ENCODE measurements at regions not wholly inside any gene's neighbourhood (a gene's known extent, or its start where the extent isn't known, plus 50 kb on each side); places are given as distances from the start of the nearest gene placed in this dataset.

DNA sequence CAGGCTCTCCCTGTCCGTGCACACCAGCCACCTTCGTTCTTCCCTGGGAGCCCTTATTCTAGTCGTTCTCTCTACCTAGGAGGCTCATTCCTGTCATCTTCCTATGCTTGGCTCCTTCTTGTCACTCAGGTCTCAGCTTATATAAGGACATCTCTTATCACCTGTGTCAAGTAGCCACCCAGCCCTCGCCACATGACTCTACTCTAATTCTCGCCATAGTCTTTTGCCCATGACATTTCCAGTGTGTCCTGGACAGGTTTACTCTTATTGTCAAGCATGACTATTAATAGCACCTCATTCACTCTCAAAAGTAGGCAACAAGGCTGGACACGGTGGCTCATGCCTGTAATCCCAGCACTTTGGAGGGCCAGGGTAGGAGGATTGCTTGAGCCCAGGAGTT, 175.7 kb upstream of the NUDT4 start:
- CTCF ChIA-PET, result no interaction called here
- no peaks in the 10 kb centered on the region for H3K4me1 Mint-ChIP-seq (ENCODE audit: low read depth)

DNA sequence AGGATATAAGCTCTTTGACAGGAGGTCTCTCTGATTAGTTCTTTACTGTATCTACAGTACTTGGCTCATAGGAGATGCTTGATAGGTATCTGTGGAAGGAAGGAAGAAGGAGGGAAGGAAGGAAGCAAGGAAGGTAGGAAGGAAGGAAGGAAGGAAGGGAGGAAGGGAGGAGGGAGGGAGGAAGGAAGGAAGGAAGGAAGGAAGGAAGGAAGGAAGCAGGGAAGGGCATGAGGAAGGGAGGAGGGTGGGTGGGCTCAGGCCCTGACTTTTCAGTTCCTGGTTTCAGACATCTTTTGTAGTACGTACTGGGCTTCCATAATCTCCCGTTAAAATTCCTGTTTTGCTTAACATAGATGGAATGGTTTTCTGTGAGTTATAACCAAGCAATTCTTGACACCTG, 175.0 kb upstream of the NUDT4 start:
- ATAC-seq (no peak), DNase-seq (no peak)
- ChIA-PET CTCF (interaction anchor here (0.6 kb wide), 1 partner anchor 91 kb away, joined by 3 read pairs; no protein-coding TSS in a partner anchor), POLR2A (no interaction called here)
- Mint-ChIP-seq H3K27me3 (ENCODE audit: low read depth) (peaks cover 17% of the 10 kb centered on the region), H3K4me3 (no peak overlapping the region), H3K27ac (no peak overlapping the region), H3K9me3 (ENCODE audit: insufficient read depth) (no peaks in the 10 kb centered on the region), H3K36me3 (ENCODE audit: low read depth) (no peaks in the 10 kb centered on the region), H3K4me1 (ENCODE audit: low read depth) (no peaks in the 10 kb centered on the region)

More for the DNA sequence above, 175.7 kb upstream of the NUDT4 start:
- Mint-ChIP-seq H3K36me3 (ENCODE audit: low read depth) (no peaks in the 10 kb centered on the region), H3K4me3 (no peak overlapping the region), H3K27me3 (ENCODE audit: low read depth) (peaks cover 18% of the 10 kb centered on the region), H3K27ac (no peak overlapping the region), H3K9me3 (ENCODE audit: insufficient read depth) (no peaks in the 10 kb centered on the region)
- POLR2A ChIA-PET, result no interaction called here
- ATAC-seq, result no peak
- no peak for DNase-seq

DNA sequence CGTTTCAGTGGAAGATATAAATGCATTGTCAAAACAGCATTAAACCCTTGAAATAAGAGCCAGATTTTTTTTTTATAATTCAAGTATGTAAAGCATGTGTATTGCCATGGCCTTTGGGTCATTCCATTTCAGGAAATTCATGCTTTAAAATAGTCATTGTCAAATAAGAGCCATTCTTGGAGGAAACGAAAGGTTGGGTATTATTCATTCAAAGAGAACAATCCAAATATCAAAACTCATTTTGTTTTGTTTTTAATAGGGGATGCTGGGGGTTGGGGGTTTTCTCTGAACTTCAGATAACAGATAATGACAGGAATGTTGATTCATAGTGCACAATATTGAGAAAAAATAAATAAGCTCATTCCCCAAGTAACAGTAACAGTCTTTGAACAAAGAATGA, 174.4 kb upstream of the NUDT4 start:
- H3K4me1 Mint-ChIP-seq (ENCODE audit: low read depth), result no peaks in the 10 kb centered on the region
- H3K36me3 Mint-ChIP-seq (ENCODE audit: low read depth), result no peaks in the 10 kb centered on the region
- H3K27me3 Mint-ChIP-seq (ENCODE audit: low read depth), result peaks cover 13% of the 10 kb centered on the region
- ChIA-PET POLR2A (no interaction called here), CTCF (no interaction called here)
- H3K27ac Mint-ChIP-seq, result no peak overlapping the region
- no peaks in the 10 kb centered on the region for H3K9me3 Mint-ChIP-seq (ENCODE audit: insufficient read depth)
- H3K4me3 Mint-ChIP-seq, result no peak overlapping the region
- DNase-seq (no peak), ATAC-seq (no peak)

GRCh38 chr12:93204896-93205295, 172.8 kb upstream of the NUDT4 start:
- no peak overlapping the region for H3K4me3 Mint-ChIP-seq

DNA sequence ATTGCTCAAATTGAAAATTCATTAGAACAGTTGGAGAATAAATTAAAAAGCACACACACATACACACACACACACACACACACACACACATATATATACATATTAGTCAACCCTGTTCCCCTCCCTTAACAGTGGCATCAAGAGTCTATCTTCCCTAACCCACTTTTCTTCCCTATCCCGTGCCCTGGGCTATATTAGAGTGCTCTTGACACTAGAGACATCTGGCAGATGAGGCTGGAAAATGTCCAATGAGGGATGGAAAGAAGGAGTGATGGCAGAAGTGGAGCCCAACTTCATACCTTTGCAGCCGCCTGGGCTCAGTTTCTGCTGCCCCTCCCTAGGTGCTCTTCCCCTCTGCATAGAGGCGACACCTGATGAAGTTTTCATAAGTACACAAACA, 172.4 kb upstream of the NUDT4 start:
- no peak overlapping the region for H3K27ac Mint-ChIP-seq
- DNase-seq (no peak), ATAC-seq (no peak)
- no peaks in the 10 kb centered on the region for H3K9me3 Mint-ChIP-seq (ENCODE audit: insufficient read depth)
- POLR2A ChIA-PET, result no interaction called here
- CTCF ChIA-PET, result no interaction called here
- H3K4me3 Mint-ChIP-seq, result no peak overlapping the region
- peaks cover 12% of the 10 kb centered on the region for H3K27me3 Mint-ChIP-seq (ENCODE audit: low read depth)
- H3K36me3 Mint-ChIP-seq (ENCODE audit: low read depth), result no peaks in the 10 kb centered on the region
- H3K4me1 Mint-ChIP-seq (ENCODE audit: low read depth), result no peaks in the 10 kb centered on the region

More at GRCh38 chr12:93204896-93205295, 172.8 kb upstream of the NUDT4 start:
- Mint-ChIP-seq H3K27ac (no peak overlapping the region), H3K4me1 (ENCODE audit: low read depth) (no peaks in the 10 kb centered on the region), H3K9me3 (ENCODE audit: insufficient read depth) (no peaks in the 10 kb centered on the region), H3K27me3 (ENCODE audit: low read depth) (peaks cover 17% of the 10 kb centered on the region), H3K36me3 (ENCODE audit: low read depth) (no peaks in the 10 kb centered on the region)
- POLR2A ChIA-PET, result no interaction called here
- CTCF ChIA-PET, result no interaction called here
- ATAC-seq (no peak), DNase-seq (no peak)

DNA sequence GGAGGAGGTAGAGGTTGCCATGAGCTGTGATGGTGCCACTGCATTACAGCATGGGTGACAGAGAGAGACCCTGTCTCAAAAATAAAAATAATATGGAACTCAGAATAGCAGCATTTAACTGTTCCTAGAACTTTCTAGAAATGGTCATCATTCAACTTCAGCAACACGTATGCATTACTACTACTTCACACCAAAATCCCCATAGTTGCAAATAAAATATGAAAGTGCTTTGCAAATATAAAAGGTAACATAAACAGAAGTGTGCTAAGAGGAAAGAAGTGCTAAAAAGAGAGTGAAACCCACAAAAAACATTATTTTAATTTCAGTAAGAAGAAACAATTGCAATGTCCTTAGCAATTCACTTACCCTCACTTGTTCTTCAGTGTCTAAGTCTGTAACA, 169.7 kb upstream of the NUDT4 start:
- Mint-ChIP-seq H3K36me3 (ENCODE audit: low read depth) (no peaks in the 10 kb centered on the region), H3K27ac (no peak overlapping the region), H3K9me3 (ENCODE audit: insufficient read depth) (no peaks in the 10 kb centered on the region), H3K4me1 (ENCODE audit: low read depth) (no peaks in the 10 kb centered on the region), H3K27me3 (ENCODE audit: low read depth) (peaks cover 8% of the 10 kb centered on the region), H3K4me3 (no peak overlapping the region)
- ChIA-PET CTCF (no interaction called here), POLR2A (no interaction called here)
- DNase-seq (no peak), ATAC-seq (no peak)

- CTCF ChIA-PET, result interaction anchor here (1.1 kb wide), 1 partner anchor 166 kb away, joined by 3 read pairs; no protein-coding TSS in a partner anchor
- Mint-ChIP-seq H3K4me3 (no peak overlapping the region), H3K27me3 (ENCODE audit: low read depth) (peaks cover 7% of the 10 kb centered on the region), H3K9me3 (ENCODE audit: insufficient read depth) (no peaks in the 10 kb centered on the region), H3K4me1 (ENCODE audit: low read depth) (no peaks in the 10 kb centered on the region), H3K36me3 (ENCODE audit: low read depth) (no peaks in the 10 kb centered on the region), H3K27ac (no peak overlapping the region)
- POLR2A ChIA-PET, result no interaction called here
- ATAC-seq, result no peak
- no peak for DNase-seq
Measured at GRCh38 chr12:93214523-93215289, 163.0 kb upstream of the NUDT4 start.

- no peak overlapping the region for H3K27ac Mint-ChIP-seq
- H3K36me3 Mint-ChIP-seq (ENCODE audit: low read depth), result no peaks in the 10 kb centered on the region
- peaks cover 7% of the 10 kb centered on the region for H3K27me3 Mint-ChIP-seq (ENCODE audit: low read depth)
- POLR2A ChIA-PET, result no interaction called here
- CTCF ChIA-PET, result interaction anchor here (1.1 kb wide), 1 partner anchor 165 kb away, joined by 3 read pairs; no protein-coding TSS in a partner anchor
- no peak for DNase-seq
- H3K9me3 Mint-ChIP-seq (ENCODE audit: insufficient read depth), result no peaks in the 10 kb centered on the region
- ATAC-seq, result no peak
- H3K4me1 Mint-ChIP-seq (ENCODE audit: low read depth), result no peaks in the 10 kb centered on the region
- H3K4me3 Mint-ChIP-seq, result no peak overlapping the region
Measured at GRCh38 chr12:93215290-93215678, 162.4 kb upstream of the NUDT4 start.

DNA sequence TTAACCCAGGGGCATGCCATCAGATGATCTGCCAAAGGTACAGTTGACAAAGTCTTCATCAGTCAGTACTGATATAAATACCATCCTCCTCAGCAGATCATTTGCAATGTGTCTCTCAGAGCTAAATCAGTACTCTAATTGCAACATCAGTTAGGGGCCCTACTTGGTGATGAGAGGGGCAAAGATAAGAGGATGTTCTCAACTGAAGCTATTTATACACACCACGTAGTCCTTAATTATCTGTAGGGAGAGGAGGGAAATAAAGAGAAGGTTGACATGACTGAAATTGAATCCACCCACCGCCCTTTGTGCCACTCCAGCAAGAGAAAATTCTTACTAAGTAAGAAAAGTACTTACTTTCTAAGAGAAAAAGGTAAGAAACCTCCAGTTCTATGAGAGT, 157.8 kb upstream of the NUDT4 start:
- Mint-ChIP-seq H3K27me3 (ENCODE audit: low read depth) (no peaks in the 10 kb centered on the region), H3K27ac (no peak overlapping the region), H3K4me3 (no peak overlapping the region), H3K36me3 (ENCODE audit: low read depth) (no peaks in the 10 kb centered on the region), H3K4me1 (ENCODE audit: low read depth) (no peaks in the 10 kb centered on the region), H3K9me3 (ENCODE audit: insufficient read depth) (no peaks in the 10 kb centered on the region)
- ATAC-seq, result no peak
- CTCF ChIA-PET, result no interaction called here
- DNase-seq, result no peak
- POLR2A ChIA-PET, result no interaction called here

DNA sequence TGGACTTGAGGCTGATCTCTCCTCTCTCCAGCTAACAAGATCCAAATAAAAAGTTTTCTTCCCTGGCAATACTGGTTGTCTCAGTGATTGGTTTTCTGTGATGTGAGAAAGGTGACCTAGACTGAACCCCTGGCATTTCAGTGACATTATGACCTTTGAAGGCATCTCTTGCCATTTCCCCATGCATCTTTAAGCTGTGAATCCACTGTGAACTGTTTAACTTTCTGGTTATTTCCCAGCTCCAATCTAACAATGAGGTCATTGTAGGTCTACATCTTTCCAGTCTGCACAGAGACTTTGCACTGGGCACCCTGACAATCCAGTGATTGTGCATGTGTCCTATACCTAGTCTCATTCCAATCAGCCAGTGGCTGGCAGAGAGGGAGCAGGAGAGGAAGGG, 155.9 kb upstream of the NUDT4 start:
- H3K27ac Mint-ChIP-seq, result no peak overlapping the region

DNA sequence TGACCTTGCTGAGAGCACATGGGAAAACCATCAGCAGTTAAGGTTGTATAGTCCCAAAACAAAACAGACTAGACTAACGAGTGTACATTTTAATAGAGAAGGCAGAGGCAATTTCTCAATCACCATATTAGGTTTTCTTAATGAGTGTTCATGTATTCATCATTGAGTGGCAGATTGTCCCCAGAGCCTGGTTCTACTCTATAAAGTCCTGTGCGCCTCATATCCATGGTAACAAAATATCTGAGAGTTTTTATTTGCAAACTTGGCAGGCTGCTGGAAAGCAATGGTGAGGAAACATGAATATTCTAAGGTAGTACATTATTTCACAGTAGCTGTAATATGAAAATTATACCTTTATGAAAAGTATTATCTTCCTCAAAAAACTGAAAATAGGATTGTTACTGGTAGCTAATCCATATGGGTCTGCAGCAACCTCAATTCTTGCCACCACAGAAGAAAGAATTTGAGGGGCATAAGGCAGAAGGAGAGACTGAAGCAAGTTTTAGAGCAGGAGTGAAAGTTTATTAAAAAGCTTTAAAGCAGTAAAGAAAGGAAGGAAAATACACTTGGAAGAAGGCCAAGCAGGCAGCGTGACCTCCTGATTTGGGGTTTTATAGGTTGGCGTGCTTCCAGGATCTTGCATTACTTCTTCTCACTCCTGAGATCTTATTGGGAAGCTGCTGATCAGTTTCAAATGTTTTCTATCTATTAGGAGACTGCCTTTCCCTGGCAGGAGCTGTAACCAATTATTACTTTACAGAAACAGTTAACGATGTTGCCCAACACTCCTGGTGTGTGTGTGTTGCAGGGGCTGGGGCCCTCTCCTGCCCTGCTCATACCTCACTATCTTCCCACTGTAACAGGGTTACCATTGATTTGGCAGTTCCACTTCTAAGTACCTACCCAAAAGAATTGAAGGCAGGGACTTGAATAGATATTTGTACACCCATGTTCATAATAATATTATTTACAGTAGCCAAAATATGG, 154.0 kb upstream of the NUDT4 start:
- Mint-ChIP-seq H3K4me1 (ENCODE audit: low read depth) (no peaks in the 10 kb centered on the region), H3K9me3 (ENCODE audit: insufficient read depth) (no peaks in the 10 kb centered on the region), H3K27ac (no peak overlapping the region), H3K36me3 (ENCODE audit: low read depth) (no peaks in the 10 kb centered on the region), H3K27me3 (ENCODE audit: low read depth) (peaks cover 2% of the 10 kb centered on the region), H3K4me3 (no peak overlapping the region)
- no peak for DNase-seq
- no peak for ATAC-seq
- CTCF ChIA-PET, result interaction anchor here (0.6 kb wide), 1 partner anchor 392 kb away, joined by 3 read pairs; no protein-coding TSS in a partner anchor
- POLR2A ChIA-PET, result no interaction called here

More for the DNA sequence above, 155.9 kb upstream of the NUDT4 start:
- ATAC-seq (no peak), DNase-seq (no peak)
- no peaks in the 10 kb centered on the region for H3K9me3 Mint-ChIP-seq (ENCODE audit: insufficient read depth)
- H3K4me1 Mint-ChIP-seq (ENCODE audit: low read depth), result no peaks in the 10 kb centered on the region
- no peak overlapping the region for H3K4me3 Mint-ChIP-seq
- H3K27me3 Mint-ChIP-seq (ENCODE audit: low read depth), result no peaks in the 10 kb centered on the region
- H3K36me3 Mint-ChIP-seq (ENCODE audit: low read depth), result no peaks in the 10 kb centered on the region
- POLR2A ChIA-PET, result no interaction called here
- CTCF ChIA-PET, result no interaction called here

- ChIA-PET CTCF (no interaction called here), POLR2A (no interaction called here)
- ATAC-seq (no peak), DNase-seq (no peak)
- Mint-ChIP-seq H3K4me1 (ENCODE audit: low read depth) (no peaks in the 10 kb centered on the region), H3K27ac (no peak overlapping the region), H3K9me3 (ENCODE audit: insufficient read depth) (no peaks in the 10 kb centered on the region), H3K4me3 (no peak overlapping the region), H3K36me3 (ENCODE audit: low read depth) (no peaks in the 10 kb centered on the region), H3K27me3 (ENCODE audit: low read depth) (peaks cover 2% of the 10 kb centered on the region)
Measured at GRCh38 chr12:93225094-93225493, 152.6 kb upstream of the NUDT4 start.
